A673 (cell line): ENCODE measurements at regions not wholly inside any gene's neighbourhood (a gene's known extent, or its start where the extent isn't known, plus 50 kb on each side); places are given as distances from the start of the nearest gene placed in this dataset.

Experiments used
- BruUV-seq: library from RNA; stranded (reverse); fragments of 400-500 nt; replicated peaks from 2 replicates; lab custom pipeline; 2021; lab: Mats Ljungman, UMichigan
- CTCF ChIA-PET: fragments of 300-600 bp; sonication (Branson Sonifier 250); formaldehyde crosslinking; loops from one replicate; lab custom pipeline; 2022; ENCODE audit warnings: antibody characterized with exemption; lab: Charles Lee
- POLR2A ChIA-PET: fragments of 300-600 bp; sonication (Branson Sonifier 250); formaldehyde crosslinking; loops from one replicate; lab custom pipeline; 2022; ENCODE audit warnings: antibody characterized with exemption; ENCODE audit not compliant: low non-redundant PET; lab: Charles Lee
- DNase-seq: peaks from one replicate; pipeline ENCODE4 v3.0.0-alpha.2; 2015; ENCODE audit warnings: low spot score
- H3K27ac ChIP-seq: fragments of 200-600 bp; sonication (generic); 2 replicates; pipeline ENCODE4 v1.5.1; 2016; ENCODE audit warnings: mixed run types, low read depth, mild to moderate bottlenecking, mixed read lengths, antibody characterized with exemption, low read length; ENCODE audit not compliant: poor library complexity, severe bottlenecking
- H3K27me3 ChIP-seq: fragments of 200-600 bp; sonication (generic); replicated peaks from 2 replicates; pipeline ENCODE4 v1.6.1; 2017; ENCODE audit warnings: mixed run types, low read depth, mild to moderate bottlenecking, mixed read lengths, antibody characterized with exemption, low read length; ENCODE audit not compliant: insufficient read depth, poor library complexity
- H3K36me3 ChIP-seq: fragments of 200-600 bp; sonication (generic); 2 replicates; pipeline ENCODE4 v1.6.1; 2016; ENCODE audit warnings: mixed run types, mild to moderate bottlenecking, mixed read lengths, antibody characterized with exemption, low read length; ENCODE audit not compliant: insufficient read depth, poor library complexity, severe bottlenecking
- H3K4me1 ChIP-seq: fragments of 200-600 bp; sonication (generic); 2 replicates; pipeline ENCODE4 v1.6.1; 2017; ENCODE audit warnings: mixed run types, mild to moderate bottlenecking, mixed read lengths, antibody characterized with exemption, low read length; ENCODE audit not compliant: insufficient read depth, poor library complexity, severe bottlenecking
- H3K4me3 ChIP-seq: fragments of 200-600 bp; sonication (generic); 2 replicates; pipeline ENCODE4 v1.5.1; 2016; ENCODE audit warnings: low read depth, mixed run types, mild to moderate bottlenecking, mixed read lengths, low read length; ENCODE audit not compliant: poor library complexity, severe bottlenecking
- H3K9me3 ChIP-seq: fragments of 200-600 bp; sonication (generic); 2 replicates; pipeline ENCODE4 v1.6.1; 2016; ENCODE audit warnings: mixed run types, low read depth, mild to moderate bottlenecking, mixed read lengths, antibody characterized with exemption, low read length; ENCODE audit not compliant: poor library complexity, severe bottlenecking
- CTCF ChIP-seq: fragments of 300-800, 200-600 bp; sonication (generic); conservative IDR thresholded peaks from 2 replicates; pipeline ENCODE4 v1.5.1; 2017; ENCODE audit warnings: low read depth, mild to moderate bottlenecking, antibody characterized with exemption, low read length, moderate library complexity, mixed read lengths
- EZH2 ChIP-seq: fragments of 200-600 bp; sonication (generic); IDR thresholded peaks from 2 replicates; pipeline ENCODE4 v1.6.1; 2017; ENCODE audit warnings: borderline replicate concordance, low read depth, mild to moderate bottlenecking, mixed read lengths, antibody characterized with exemption, low read length; ENCODE audit not compliant: poor library complexity, severe bottlenecking
- intact Hi-C: fragments of 100-400 bp; cut with micrococcal nuclease; formaldehyde crosslinking; loops from one replicate; pipeline ENCODE4 v1.10.0; 2022; ENCODE audit not compliant: unreplicated experiment

DNA sequence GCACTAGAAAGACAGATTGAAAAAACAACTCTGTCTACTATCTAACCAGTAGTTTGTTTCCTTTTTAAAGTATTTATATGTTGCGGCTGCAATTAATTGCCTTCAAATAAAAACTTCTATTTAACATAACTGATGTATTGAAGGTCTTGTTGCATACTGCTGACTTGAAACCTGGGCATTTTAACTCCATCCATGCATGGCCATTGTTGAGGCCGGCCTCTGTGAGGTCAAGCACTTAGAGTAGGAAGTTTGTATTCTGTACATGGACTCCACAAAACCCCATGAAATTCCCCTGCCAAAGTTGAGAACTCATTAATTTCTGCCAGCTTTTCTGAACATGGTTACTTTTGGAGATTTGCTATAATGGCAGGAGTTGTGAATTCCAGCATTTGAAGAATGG is 150.6 kb downstream of the GAS1 start:
- Histone ChIP-seq H3K36me3 (no peaks in the 10 kb centered on the region), H3K27me3 (no peaks in the 10 kb centered on the region), H3K27ac (no peak overlapping the region), H3K9me3 (no peaks in the 10 kb centered on the region), H3K4me1 (peaks cover 23% of the 10 kb centered on the region), H3K4me3 (no peak overlapping the region)
- no TSS peak for BruUV-seq
- intact Hi-C loops = no loop called here
- ChIA-PET CTCF (no interaction called here), POLR2A (no interaction called here)
- TF ChIP-seq EZH2 (no peak), CTCF (no peak)
- DNase-seq = no peak

- H3K4me1 ChIP-seq = peaks cover 23% of the 10 kb centered on the region
- intact Hi-C loops = no loop called here
- POLR2A ChIA-PET = no interaction called here
Measured at GRCh38 chr9:86795823-86796553, 151.3 kb downstream of the GAS1 start.

GRCh38 chr9:86795047-86795442 is 152.3 kb downstream of the GAS1 start:
- no peak for DNase-seq
- Histone ChIP-seq H3K27me3 (no peaks in the 10 kb centered on the region), H3K4me1 (peaks cover 23% of the 10 kb centered on the region), H3K4me3 (no peak overlapping the region), H3K9me3 (no peaks in the 10 kb centered on the region), H3K27ac (no peak overlapping the region), H3K36me3 (no peaks in the 10 kb centered on the region)
- CTCF ChIA-PET = no interaction called here
- intact Hi-C loops = no loop called here
- POLR2A ChIA-PET = no interaction called here
- no TSS peak for BruUV-seq
- TF ChIP-seq CTCF = no peak
- no peak for TF ChIP-seq EZH2

More at GRCh38 chr9:86795823-86796553, 151.3 kb downstream of the GAS1 start:
- CTCF ChIA-PET = no interaction called here
- DNase-seq = no peak
- no peak overlapping the region for H3K4me3 ChIP-seq
- BruUV-seq = no TSS peak
- no peaks in the 10 kb centered on the region for H3K9me3 ChIP-seq
- TF ChIP-seq CTCF (no peak), EZH2 (no peak)
- no peaks in the 10 kb centered on the region for H3K27me3 ChIP-seq
- no peak overlapping the region for H3K27ac ChIP-seq
- no peaks in the 10 kb centered on the region for H3K36me3 ChIP-seq
